ENCODE measurements at regions not wholly inside any gene's neighbourhood (a gene's known extent, or its start where the extent isn't known, plus 50 kb on each side); places are given as distances from the start of the nearest gene placed in this dataset.

- no peak overlapping the region for H3K27ac Mint-ChIP-seq
- Histone ChIP-seq H3K4me3 (ENCODE audit: low read length) (no peak overlapping the region), H3K27me3 (ENCODE audit: insufficient read depth, low read length, poor library complexity, severe bottlenecking) (no peaks in the 10 kb centered on the region), H3K27ac (ENCODE audit: low read depth, low read length) (no peak overlapping the region), H3K9me3 (ENCODE audit: low read length) (no peaks in the 10 kb centered on the region), H3K4me1 (ENCODE audit: insufficient read depth, low read length) (no peaks in the 10 kb centered on the region), H3K36me3 (ENCODE audit: insufficient read depth, low read length) (no peaks in the 10 kb centered on the region)
- H3K27me3 Mint-ChIP-seq = peaks cover 4 to 10% of the 10 kb centered on the region in 2 donors
- ChIA-PET POLR2A (no interaction called here), CTCF (no interaction called here)
- no peak overlapping the region for H3K4me3 Mint-ChIP-seq
- peaks cover 6 to 10% (median 6%) of the 10 kb centered on the region in 3 donors for H3K4me1 Mint-ChIP-seq
- H3K9me3 Mint-ChIP-seq = no peaks in the 10 kb centered on the region
- DNase-seq = no peak
- H3K36me3 Mint-ChIP-seq = no peaks in the 10 kb centered on the region
Measured at GRCh38 chr5:62686692-62687091, 108.1 kb downstream of the LRRC70 start.

GRCh38 chr5:62685221-62685620, 106.6 kb downstream of the LRRC70 start:
- H3K4me3 Mint-ChIP-seq = no peak overlapping the region
- peaks cover 4 to 7% (median 6%) of the 10 kb centered on the region in 3 donors for H3K4me1 Mint-ChIP-seq
- Histone ChIP-seq H3K27ac (ENCODE audit: low read depth, low read length) (no peak overlapping the region), H3K36me3 (ENCODE audit: insufficient read depth, low read length) (no peaks in the 10 kb centered on the region), H3K4me3 (ENCODE audit: low read length) (no peak overlapping the region), H3K27me3 (ENCODE audit: insufficient read depth, low read length, poor library complexity, severe bottlenecking) (no peaks in the 10 kb centered on the region), H3K9me3 (ENCODE audit: low read length) (no peaks in the 10 kb centered on the region), H3K4me1 (ENCODE audit: insufficient read depth, low read length) (no peaks in the 10 kb centered on the region)
- ChIA-PET POLR2A (no interaction called here), CTCF (no interaction called here)
- peaks cover 0 to 2% (median 0%) of the 10 kb centered on the region in 5 donors for H3K9me3 Mint-ChIP-seq
- no peak for DNase-seq
- H3K27ac Mint-ChIP-seq = no peak overlapping the region
- peaks cover 9 to 10% of the 10 kb centered on the region in 2 donors for H3K27me3 Mint-ChIP-seq
- H3K36me3 Mint-ChIP-seq = no peaks in the 10 kb centered on the region

- Mint-ChIP-seq H3K4me3 (no peak overlapping the region), H3K27me3 (peaks cover 10 to 12% of the 10 kb centered on the region in 2 donors), H3K36me3 (peaks cover 0 to 5% (median 0%) of the 10 kb centered on the region in 3 donors), H3K4me1 (no peaks in the 10 kb centered on the region), H3K27ac (no peak overlapping the region), H3K9me3 (peaks cover 5 to 7% (median 5%) of the 10 kb centered on the region in 5 donors)
- Histone ChIP-seq H3K4me3 (ENCODE audit: low read length) (no peak overlapping the region), H3K9me3 (ENCODE audit: low read length) (no peaks in the 10 kb centered on the region), H3K36me3 (ENCODE audit: insufficient read depth, low read length) (no peaks in the 10 kb centered on the region), H3K27me3 (ENCODE audit: insufficient read depth, low read length, poor library complexity, severe bottlenecking) (no peaks in the 10 kb centered on the region), H3K27ac (ENCODE audit: low read depth, low read length) (no peak overlapping the region), H3K4me1 (ENCODE audit: insufficient read depth, low read length) (no peaks in the 10 kb centered on the region)
- POLR2A ChIA-PET = no interaction called here
- CTCF ChIA-PET = no interaction called here
- DNase-seq = no peak
Measured at GRCh38 chr5:62684310-62684709, 105.7 kb downstream of the LRRC70 start.

GRCh38 chr5:62682059-62682458, 103.4 kb downstream of the LRRC70 start:
- DNase-seq = no peak
- Mint-ChIP-seq H3K4me1 (no peaks in the 10 kb centered on the region), H3K9me3 (peaks cover 5 to 20% (median 13%) of the 10 kb centered on the region in 5 donors), H3K27me3 (peaks cover 10% of the 10 kb centered on the region in 2 donors), H3K27ac (no peak overlapping the region), H3K4me3 (no peak overlapping the region), H3K36me3 (peaks cover 0 to 12% (median 0%) of the 10 kb centered on the region in 3 donors)
- POLR2A ChIA-PET = no interaction called here
- H3K36me3 ChIP-seq (ENCODE audit: insufficient read depth, low read length) = no peaks in the 10 kb centered on the region
- no peaks in the 10 kb centered on the region for H3K27me3 ChIP-seq (ENCODE audit: insufficient read depth, low read length, poor library complexity, severe bottlenecking)
- no peaks in the 10 kb centered on the region for H3K4me1 ChIP-seq (ENCODE audit: insufficient read depth, low read length)
- H3K4me3 ChIP-seq (ENCODE audit: low read length) = no peak overlapping the region
- CTCF ChIA-PET = no interaction called here
- H3K9me3 ChIP-seq (ENCODE audit: low read length) = no peaks in the 10 kb centered on the region
- H3K27ac ChIP-seq (ENCODE audit: low read depth, low read length) = no peak overlapping the region

GRCh38 chr5:62681117-62681850, 102.7 kb downstream of the LRRC70 start:
- CTCF ChIA-PET = no interaction called here
- Mint-ChIP-seq H3K27me3 (peaks cover 10% of the 10 kb centered on the region in 2 donors), H3K27ac (no peak overlapping the region)

GRCh38 chr5:62680121-62680520, 101.5 kb downstream of the LRRC70 start:
- no peak overlapping the region for H3K27ac ChIP-seq (ENCODE audit: low read depth, low read length)
- no peaks in the 10 kb centered on the region for H3K4me1 ChIP-seq (ENCODE audit: insufficient read depth, low read length)
- DNase-seq = no peak
- H3K27me3 ChIP-seq (ENCODE audit: insufficient read depth, low read length, poor library complexity, severe bottlenecking) = no peaks in the 10 kb centered on the region
- peaks cover 5 to 32% (median 23%) of the 10 kb centered on the region in 5 donors for H3K9me3 Mint-ChIP-seq
- H3K9me3 ChIP-seq (ENCODE audit: low read length) = no peaks in the 10 kb centered on the region
- H3K4me3 ChIP-seq (ENCODE audit: low read length) = no peak overlapping the region
- peaks cover 5 to 13% of the 10 kb centered on the region in 2 donors for H3K27me3 Mint-ChIP-seq
- H3K36me3 ChIP-seq (ENCODE audit: insufficient read depth, low read length) = no peaks in the 10 kb centered on the region
- CTCF ChIA-PET = no interaction called here
- no peak overlapping the region for H3K4me3 Mint-ChIP-seq
- H3K36me3 Mint-ChIP-seq = peaks cover 0 to 12% (median 0%) of the 10 kb centered on the region in 3 donors
- H3K4me1 Mint-ChIP-seq = no peaks in the 10 kb centered on the region
- no peak overlapping the region for H3K27ac Mint-ChIP-seq
- POLR2A ChIA-PET = no interaction called here

More at GRCh38 chr5:62681117-62681850, 102.7 kb downstream of the LRRC70 start:
- no peaks in the 10 kb centered on the region for H3K9me3 ChIP-seq (ENCODE audit: low read length)
- H3K36me3 Mint-ChIP-seq = peaks cover 0 to 12% (median 0%) of the 10 kb centered on the region in 3 donors
- no peaks in the 10 kb centered on the region for H3K27me3 ChIP-seq (ENCODE audit: insufficient read depth, low read length, poor library complexity, severe bottlenecking)
- no peak overlapping the region for H3K27ac ChIP-seq (ENCODE audit: low read depth, low read length)
- H3K4me1 Mint-ChIP-seq = no peaks in the 10 kb centered on the region
- H3K4me3 ChIP-seq (ENCODE audit: low read length) = no peak overlapping the region
- no peaks in the 10 kb centered on the region for H3K4me1 ChIP-seq (ENCODE audit: insufficient read depth, low read length)
- POLR2A ChIA-PET = no interaction called here
- H3K36me3 ChIP-seq (ENCODE audit: insufficient read depth, low read length) = no peaks in the 10 kb centered on the region
- H3K9me3 Mint-ChIP-seq = peaks cover 5 to 22% (median 17%) of the 10 kb centered on the region in 5 donors
- no peak for DNase-seq
- no peak overlapping the region for H3K4me3 Mint-ChIP-seq

Data from CD8-positive, alpha-beta memory T cell (primary cell).